HG03025 (cell line): ENCODE measurements at regions not wholly inside any gene's neighbourhood (a gene's known extent, or its start where the extent isn't known, plus 50 kb on each side); places are given as distances from the start of the nearest gene placed in this dataset.

ENCODE experiments used
- ATAC-seq: cut with Tn5 transposase; IDR thresholded peaks from one replicate; pipeline ENCODE4 v1.9.1; 2021; ENCODE audit warnings: mild to moderate bottlenecking, moderate library complexity; ENCODE audit not compliant: unreplicated experiment, low FRiP score

DNA sequence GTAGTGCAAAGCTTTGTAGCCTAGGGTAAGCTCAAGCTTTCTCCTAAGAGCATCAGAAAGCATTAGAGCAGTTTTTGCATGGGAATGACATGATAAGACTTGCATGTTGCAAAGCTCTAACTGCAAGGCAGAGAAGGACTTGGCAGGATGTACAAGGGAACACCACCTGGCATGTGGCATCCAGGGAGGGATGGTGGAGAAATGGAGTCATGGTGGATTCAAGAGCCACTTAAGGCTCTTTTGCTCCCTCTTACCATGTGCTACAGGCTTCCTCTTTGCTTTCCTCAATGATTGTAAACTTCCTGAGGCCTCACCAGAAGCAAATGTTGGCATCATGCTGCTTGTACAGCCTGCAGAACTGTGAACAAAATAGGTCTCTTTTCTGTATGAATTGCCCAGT, 266.0 kb downstream of the GLI2 start:
- ATAC-seq: no peak

DNA sequence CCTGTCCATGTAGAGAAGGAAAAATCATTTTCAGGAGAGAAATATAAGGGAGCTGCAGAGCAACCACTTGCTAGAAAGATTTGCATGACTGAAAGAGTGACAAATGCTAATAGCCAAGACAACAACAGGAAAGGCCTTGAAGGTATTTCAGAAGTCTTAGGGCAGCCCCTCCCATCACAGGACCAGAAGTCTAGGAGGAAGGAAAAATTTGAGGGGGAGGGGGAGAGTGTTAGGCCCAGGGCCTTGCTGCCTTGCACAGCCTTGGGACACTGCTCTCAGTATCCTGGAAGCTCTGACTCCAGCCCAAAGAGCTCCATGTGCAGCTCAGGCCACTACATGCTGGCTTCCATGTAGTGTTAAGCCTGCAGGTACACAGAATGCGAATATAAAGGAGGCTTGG, 266.9 kb downstream of the GLI2 start:
- ATAC-seq: no peak

DNA sequence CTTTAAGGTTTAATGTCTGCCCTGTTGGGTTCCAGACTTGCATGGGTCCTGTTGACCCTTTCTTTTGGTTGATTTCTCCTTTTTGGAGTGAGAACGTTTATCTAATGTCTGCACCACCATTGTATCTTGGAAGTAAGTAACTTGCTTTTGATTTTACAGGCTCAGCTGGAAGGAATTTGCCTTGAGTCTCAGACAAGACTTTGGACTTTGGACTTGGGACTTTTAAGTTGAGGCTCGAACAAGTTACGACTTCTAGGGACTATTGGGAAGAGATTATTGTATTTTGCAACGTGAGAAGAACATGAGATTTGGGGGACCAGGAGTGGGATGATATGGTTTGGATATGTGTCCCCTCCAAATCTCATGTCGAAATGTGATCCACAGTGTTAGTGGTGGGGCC, 267.7 kb downstream of the GLI2 start:
- no peak for ATAC-seq

DNA sequence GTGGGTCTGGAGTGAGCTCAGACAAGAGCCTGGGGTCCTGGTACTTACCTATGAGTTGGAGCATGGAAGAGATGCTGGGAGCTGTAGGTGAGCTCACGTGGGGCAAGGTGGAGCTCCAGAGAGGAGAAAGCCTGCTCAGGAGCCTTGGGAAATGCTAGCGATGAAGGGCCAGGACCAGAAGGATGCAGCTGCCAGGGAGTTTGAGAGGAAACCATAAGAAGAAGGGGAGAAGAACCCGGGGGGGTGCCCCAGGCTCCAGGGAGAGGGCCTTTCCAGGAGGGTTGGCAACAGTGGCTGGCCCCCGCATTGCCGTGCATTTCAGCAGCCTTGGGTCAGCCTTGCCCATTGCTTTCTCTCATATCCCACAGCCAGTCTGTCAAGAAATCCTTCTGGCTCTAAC, 268.7 kb downstream of the GLI2 start:
- no peak for ATAC-seq

DNA sequence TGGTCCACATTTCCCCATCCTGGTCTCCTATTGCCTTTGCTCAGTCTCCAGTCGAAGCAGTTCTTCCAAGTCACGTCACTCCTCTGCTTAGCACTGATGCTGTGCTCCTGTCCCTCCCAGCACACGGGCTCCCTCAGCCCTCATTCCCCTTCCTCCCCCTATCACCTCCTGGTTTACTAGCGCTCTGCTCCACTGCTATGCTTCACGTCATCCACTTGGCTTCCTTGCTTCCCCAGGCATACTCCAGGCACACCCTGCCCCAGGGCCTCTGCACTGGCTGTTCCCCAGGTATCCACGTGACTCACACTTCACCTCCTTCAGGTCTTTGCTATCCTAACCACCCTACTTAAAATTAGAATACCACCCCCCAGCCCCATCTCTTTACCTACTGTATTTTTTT, 269.3 kb downstream of the GLI2 start:
- no peak for ATAC-seq

DNA sequence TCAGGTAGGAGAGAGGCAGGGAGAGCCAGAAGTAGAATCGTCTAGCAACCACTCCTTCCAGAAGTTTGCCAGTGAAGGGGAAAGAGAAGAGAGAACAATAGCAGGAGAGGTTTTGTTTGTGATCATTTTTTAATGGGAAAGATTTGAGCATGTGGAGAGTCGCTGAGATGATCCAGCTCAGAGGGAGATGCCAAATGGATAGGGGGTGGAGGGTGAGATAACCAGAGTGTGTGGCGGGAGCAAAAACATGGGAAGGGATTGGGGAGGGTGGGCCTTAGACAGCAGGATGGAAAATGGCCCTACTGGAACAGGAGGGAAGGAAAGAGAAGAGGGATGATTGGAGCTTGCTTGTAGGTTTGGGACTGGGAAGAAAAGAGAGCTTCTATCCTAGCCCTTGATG, 269.8 kb downstream of the GLI2 start:
- no peak for ATAC-seq

DNA sequence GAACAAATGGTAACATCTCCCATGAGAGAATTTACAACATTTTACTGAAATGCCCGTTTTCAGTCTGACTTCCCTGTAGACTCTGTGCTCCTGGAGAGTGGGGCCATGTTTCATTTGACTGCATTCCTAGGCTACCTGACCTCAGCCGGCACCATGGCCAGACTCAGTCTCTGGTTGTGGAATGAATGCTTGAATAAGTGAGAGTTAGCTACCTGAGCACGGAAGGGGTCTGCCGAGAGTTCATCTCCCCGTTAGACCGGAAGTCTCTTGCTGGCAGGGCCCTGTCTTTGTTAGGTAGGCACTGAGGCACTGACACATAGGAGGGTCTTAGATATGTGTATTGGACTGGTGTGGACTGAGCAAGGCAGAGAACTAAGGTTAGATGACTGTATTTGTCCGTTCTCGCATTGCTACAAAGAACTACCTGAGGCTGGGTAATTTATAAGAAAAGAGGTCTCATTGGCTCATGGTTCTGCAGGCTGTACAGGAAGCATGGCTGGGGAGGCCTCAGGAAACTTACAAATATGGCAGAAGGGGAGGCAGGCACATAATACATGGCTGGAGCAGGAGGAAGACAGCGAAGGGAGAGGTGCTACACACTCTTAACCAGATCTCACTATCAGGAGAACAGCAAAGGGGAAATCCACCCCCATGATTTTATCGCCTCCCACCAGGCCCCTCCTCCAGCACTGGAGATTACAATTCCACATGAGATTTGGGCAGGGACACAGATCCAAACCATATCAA, 271.2 kb downstream of the GLI2 start:
- ATAC-seq: no peak

DNA sequence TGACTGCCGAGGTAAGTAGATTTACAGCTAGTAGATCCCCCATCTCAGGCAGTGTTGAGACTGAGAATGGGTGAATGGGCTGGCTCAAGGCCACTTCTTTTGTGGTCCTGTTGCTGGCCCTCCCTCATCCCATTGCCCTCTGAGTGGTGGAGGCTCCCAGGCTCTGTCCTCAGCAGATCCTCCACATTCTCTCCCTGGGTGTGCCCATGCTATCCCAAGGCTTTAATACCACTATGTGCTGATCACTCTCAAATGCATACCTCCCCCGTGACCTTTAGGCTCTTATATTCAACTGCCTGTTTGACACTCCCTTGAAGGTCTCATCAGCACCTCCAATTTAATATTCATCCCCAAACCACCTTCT, 271.8 kb downstream of the GLI2 start:
- ATAC-seq: no peak

DNA sequence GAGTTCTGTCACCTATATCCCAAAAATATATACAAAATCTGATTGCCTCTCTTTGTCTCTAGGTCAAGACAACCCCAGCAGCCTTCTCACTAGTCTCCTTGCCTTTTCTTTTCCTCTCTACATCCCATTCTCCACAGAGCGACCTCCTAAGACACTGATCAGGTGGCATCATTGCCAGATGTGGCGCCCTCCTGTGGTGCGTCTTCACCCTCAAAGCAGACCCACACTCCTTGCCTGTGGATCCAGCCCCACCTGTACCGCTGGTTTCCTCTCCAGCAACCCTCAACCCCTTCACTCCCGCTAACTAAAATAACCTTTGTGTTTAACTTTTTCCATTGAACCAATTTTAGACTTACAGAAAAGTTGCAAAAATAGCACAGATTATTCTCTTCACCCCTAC, 273.3 kb downstream of the GLI2 start:
- ATAC-seq: no peak

DNA sequence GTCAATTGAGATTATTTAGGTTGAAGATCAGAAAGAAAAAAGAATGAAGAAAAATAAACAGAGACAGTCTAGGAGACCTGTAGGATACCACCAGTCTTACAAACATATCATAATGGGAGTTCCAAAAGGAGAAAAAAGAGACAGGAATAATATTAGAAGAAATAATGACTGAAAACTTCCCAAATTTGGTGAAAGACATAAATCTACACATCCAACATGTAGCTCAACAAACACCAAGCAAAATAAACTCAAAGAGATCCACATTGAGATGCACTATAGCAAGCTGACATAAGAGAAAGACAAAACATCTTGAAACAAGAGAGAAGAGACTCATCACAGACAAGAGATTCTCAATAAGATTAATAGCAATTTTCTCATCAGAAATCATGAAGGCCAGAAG, 274.0 kb downstream of the TFCP2L1 start:
- no peak for ATAC-seq

DNA sequence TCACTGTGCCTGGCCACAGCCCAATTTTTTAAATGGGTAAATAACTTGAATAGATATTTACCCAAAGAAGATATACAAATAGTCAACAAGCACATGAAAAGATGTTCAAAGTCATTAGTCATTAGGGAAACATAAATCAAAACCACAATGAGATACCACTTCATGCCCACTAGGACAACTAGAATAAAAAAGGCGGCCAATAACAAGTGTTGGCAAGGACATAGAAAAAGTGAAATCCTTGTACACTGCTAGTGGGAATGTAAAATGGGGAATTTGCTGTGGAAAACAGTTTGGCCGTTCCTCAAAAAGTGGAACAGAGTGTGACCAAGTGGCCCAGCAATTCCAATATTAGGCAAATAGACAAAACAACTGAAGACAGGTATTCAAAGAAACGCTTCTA, 270.1 kb downstream of the TFCP2L1 start:
- ATAC-seq: no peak

DNA sequence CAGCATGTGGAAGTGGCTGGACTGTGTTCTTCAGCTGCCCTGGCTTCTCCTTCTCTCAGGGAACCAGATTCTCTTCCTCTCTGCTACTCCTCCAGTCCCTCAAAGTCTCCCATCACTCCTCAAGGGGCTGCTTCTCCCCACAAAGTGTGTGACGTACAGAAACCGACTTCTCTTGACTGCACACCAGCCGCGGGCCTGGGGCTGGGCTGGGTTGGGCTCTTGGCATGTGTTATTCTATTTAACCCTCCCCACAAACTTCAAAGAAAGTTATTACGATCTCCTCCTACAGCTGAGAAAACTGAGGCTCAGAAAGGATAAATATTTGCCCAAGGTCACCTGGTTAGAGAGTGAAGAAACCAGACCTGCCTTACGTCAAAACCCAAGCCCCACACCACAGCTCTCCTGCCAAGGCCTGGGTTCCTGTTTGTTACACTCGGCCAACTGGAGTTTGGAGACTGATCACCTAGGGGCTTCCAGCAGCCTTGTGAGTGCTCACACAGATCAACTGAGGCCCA, 269.0 kb downstream of the TFCP2L1 start:
- ATAC-seq: no peak

DNA sequence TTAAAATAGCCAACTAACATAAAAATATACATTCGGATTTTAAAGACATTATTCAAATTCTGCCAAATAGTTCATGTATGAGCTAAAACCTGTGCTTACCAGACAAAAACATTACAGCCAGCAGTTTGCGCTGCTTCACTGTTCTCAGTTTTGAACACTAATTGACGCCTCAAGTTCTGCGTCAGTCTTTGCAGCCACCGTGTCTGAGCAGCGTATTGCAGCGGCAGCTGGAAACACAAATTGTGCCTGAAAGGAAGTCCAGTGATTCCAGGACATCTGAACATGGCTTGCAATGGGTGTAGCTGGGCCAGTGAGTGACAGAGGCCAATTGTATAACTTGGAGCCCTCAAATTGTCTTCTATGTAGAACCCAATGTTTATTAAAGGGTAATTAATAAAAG, 267.6 kb downstream of the TFCP2L1 start:
- no peak for ATAC-seq

DNA sequence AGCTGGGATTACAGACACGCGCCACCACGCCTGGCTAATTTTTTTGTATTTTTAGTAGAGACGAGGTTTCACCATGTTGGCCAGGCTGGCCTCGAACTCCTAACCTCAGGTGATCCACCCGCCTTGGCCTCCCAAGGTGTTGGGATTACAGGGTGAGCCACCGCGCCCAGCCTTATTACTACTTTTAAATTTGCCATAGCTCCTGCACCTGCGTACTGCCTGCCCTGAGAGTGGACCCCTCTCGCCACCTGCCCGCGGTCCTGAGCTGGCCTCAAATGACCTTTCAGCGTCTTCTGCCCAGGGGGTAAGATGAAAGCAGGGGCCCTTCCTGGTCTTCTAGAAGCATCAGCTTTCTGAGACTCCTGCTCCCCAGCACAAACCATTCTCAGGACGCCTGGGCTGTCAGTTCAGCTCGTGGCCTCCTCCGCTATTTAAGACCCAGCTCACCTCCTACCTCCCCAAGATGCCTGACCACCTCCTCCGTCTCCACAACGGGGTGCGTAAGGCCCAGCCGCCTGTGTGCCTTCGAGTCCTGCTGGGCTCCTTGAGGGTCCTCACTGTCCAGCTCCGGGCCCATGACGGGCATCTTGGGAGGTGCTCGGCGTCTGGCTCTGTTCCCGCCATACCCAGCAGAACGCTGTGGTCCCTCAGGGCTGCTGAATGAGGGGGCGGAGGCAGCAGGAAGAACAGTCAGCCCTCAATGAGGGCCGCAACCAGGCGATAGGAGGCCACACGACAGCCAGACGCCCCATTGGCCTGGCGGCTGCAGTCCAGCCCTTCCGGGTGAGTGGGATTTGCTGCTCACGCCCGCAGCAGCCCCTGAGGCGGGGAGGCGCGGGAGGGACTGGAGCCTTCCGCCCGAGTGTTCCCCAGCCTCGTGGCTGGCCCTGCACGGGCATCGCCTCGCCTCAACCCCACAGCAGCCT, 266.6 kb downstream of the TFCP2L1 start:
- ATAC-seq: no peak

DNA sequence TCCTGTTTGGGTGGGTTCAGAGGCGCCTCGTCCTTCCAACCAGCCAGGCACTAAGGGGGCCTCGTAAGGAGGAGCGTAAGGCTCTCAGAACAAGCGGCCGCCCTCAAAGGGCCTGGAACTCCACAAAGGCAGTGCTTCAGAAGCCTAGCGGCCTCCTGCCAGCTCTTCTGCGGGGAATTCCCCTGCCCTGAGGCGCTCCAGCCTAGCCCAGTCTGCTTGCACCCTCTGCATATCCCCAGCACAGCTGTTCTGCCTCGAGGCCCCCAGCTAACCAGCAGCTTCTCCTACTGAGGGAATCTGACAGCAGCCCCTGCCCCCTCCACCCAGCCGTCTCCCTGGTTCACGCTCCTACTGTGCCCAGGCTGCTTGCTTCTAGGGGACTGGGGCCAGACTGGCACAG, 265.9 kb downstream of the TFCP2L1 start:
- no peak for ATAC-seq

DNA sequence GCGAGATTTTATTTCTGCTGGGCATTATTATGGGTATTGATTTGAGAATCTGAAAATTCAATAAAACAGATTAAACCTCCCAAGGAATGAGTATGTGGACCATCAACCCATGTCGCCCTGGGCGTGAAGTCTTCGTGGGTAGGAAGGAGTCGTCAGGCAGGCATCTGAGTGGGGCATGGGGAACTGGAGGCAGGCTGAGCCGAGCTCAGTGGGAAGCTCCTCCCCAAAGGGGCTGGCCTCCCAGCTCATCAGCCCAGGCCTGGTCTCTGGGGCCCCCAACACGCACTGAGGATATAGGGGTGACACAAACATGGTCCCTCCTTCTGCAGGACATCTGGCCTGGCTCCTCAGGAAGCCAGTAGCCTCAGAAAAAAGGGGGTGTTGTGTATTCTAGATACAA, 265.2 kb downstream of the TFCP2L1 start:
- ATAC-seq: no peak

DNA sequence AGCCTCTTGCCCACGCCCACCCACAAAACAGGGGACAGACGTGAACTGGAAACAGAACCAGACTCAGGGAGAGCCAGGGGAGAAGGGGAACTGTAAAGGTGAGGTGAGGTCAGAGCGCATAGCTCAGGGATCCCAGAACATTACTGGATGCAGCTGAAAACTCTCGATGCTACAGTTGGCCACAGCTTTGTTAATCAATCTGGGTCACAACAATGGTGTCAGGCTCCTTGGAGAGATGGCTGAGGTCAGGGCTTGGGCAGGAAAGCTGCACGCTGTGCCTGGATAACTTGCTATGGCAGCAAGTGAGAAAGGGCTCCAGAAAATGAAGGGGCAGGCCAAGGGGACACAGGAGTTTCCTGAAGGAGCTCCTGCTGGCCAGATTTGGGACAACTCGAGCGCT, 263.3 kb downstream of the TFCP2L1 start:
- no peak for ATAC-seq

DNA sequence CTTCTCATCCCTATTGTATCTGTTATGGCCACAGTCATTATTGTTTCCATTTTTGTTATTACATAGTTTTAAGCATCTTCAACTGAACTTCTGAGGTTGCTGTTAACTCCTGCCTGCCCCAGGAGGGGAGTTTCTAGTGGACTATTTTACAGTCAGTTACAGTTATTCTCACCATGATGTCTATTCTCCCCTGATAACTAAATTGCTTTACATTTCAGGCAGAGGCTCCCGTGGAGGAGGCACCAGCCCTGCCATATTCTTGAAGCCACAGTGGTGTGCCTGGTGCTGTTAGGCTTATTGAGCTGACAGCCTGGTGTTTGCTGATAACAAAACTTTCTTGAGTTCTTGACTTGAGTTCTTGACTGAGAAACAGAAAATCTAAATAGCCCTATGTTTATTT, 256.4 kb downstream of the TFCP2L1 start:
- no peak for ATAC-seq

DNA sequence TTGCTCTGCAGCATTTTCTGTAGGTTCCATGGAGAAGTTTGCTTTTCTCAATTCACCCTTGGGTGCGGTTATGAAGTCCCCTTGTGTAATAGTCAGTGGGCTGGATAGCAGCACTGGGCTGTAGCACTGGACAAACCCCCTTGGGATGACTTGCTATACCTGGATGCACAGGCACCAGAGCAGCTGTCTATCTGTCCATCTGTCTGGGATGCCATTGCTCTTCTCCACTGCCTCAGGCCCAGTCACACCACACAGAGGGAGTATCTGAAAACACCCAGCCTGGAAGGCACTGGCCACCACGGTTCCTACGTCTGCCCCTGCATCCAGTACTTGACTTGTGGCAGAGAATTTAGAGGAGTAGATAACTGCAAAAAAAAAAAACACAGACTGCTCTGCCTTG, 254.5 kb downstream of the TFCP2L1 start:
- no peak for ATAC-seq

DNA sequence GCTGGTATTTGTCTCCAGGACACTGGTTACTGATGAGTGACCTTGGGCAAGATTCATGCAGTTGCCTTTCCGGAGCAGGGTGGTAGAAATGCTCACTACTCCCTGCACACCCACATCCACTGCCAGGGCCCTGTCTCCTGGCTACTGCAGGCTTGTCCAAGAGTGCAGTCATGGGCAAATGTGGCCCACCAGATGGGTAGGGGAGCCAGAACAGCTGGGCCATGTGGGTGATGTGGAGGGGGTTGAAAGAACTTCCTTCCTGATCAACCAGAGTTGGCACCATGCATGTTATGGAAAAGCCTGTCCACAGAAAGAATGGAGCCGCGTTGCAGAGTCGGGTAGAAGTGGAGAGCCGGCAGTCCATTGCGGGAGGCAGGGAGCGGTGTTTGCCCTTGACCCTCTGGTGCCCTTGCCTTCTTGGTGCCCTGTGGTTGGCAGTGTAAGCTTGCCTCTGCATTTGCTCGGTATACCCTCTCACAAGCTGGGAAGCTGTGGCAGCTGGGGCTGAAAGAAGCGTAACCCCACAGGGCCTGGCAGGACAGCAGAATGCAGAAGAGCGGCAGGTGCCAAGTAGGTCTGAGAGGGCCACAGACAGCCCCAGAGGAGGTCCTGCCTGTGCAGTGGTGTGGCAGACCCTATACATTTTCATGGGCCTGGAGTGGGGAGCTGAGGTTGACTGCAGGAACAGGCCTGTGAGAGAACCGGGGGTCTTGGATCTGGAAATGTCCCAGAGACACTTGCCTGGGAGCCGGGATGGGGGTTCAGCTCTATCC, 253.2 kb downstream of the TFCP2L1 start:
- ATAC-seq: no peak

DNA sequence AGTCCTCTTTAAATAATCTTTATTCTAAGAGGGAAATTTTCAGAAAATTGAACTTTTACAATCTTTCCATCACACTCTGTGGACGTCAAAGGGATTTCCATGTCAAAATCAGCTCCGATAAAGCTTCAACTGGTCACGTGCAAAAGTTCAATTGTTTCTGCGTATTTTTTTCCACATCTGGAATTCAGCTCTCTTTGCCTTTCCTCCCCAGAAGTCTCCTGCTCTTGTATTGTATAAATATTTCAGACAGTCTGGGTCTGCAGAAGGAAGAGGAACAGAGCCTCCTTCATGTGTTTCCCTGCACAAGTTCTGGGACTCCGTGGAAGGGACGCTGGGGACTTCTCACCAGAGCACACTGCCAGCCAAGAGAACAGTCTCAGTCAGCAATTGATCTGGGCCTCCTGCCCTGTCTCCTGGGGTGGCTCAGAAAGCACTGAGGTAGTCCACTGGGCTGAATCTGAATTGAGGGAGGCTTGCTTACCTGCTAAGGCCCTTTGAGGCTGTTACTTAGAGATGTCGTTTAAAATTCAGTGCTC, 251.5 kb downstream of the TFCP2L1 start:
- no peak for ATAC-seq
